ENCODE measurements at regions not wholly inside any gene's neighbourhood (a gene's known extent, or its start where the extent isn't known, plus 50 kb on each side); places are given as distances from the start of the nearest gene placed in this dataset.

DNA sequence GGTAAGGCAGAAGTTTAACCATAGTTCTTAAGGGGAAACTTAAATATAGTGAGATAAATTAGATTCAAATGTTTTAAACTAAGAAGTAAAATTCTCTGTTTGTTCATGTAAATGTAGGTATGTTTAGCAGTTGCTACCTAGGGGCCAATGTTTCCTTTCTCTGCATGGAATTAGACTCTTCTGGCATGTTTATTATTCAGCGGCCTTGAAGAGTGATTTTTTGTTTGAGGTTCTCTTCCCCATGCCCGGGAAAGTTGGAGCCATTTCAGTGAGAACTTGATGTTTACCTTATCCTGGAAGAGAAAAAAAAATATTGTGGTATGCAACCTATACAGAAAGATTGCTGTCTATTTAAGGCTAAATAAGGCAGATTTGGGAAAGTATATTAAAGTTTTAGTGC is 492.9 kb downstream of the KLF5 start:
- DNase-seq (ENCODE audit: low spot score) = no peak
- TF ChIP-seq, protein P1, sequence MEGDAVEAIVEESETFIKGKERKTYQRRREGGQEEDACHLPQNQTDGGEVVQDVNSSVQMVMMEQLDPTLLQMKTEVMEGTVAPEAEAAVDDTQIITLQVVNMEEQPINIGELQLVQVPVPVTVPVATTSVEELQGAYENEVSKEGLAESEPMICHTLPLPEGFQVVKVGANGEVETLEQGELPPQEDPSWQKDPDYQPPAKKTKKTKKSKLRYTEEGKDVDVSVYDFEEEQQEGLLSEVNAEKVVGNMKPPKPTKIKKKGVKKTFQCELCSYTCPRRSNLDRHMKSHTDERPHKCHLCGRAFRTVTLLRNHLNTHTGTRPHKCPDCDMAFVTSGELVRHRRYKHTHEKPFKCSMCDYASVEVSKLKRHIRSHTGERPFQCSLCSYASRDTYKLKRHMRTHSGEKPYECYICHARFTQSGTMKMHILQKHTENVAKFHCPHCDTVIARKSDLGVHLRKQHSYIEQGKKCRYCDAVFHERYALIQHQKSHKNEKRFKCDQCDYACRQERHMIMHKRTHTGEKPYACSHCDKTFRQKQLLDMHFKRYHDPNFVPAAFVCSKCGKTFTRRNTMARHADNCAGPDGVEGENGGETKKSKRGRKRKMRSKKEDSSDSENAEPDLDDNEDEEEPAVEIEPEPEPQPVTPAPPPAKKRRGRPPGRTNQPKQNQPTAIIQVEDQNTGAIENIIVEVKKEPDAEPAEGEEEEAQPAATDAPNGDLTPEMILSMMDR (IDR thresholded peaks at IDR 0.05; ENCODE audit: borderline replicate concordance, control extremely low read depth, extremely low read depth, insufficient read depth, missing control alignments) = no peak
- in situ Hi-C loops (cut with MboI; ENCODE audit: low sequenced_read_pairs, unreplicated experiment) = no loop called here

DNA sequence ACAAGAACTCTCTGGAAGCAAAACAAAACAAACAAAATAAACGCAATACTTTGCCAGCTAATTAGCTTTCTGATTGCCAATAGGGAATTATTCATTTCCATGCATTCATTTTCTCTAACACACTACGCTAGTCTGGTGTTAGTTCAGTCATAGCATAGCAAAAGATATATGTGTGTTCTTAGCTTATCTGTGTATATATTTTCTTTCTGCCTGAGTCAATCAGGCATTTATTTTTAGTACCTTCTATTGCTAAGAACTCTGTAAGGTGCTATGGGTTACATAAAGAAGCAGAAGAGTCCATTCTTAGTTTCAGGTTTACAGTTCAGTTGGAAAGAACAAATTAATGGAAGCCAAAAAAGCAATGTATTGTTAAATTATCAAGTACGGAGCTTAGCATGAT is 490.9 kb downstream of the KLF5 start:
- no peak for DNase-seq (ENCODE audit: low spot score)
- in situ Hi-C loops (cut with MboI; ENCODE audit: low sequenced_read_pairs, unreplicated experiment) = no loop called here
- TF ChIP-seq, protein P1 (IDR thresholded peaks at IDR 0.05; ENCODE audit: borderline replicate concordance, control extremely low read depth, extremely low read depth, insufficient read depth, missing control alignments) = no peak

DNA sequence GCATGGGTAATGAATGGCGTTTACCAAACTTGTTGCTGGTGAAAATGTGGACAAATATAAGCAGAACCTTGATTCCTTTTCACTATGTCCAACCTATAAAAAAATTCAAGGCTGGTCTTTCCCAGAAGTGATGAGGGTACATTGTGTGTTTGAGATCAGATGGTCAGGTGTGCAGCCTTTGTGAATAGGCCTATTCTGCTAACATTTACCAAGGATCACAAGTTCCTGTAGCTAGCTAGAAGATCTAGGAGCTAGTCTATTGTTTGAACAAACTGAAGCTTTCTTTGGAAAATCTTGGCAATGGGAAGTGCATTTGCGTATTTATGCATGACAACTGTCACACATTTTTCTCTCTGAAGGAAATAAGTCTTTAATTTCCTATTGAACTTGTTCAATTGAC is 489.6 kb downstream of the KLF5 start:
- DNase-seq (ENCODE audit: low spot score) = no peak
- in situ Hi-C loops (cut with MboI; ENCODE audit: low sequenced_read_pairs, unreplicated experiment) = no loop called here
- TF ChIP-seq, protein P1 (IDR thresholded peaks at IDR 0.05; ENCODE audit: borderline replicate concordance, control extremely low read depth, extremely low read depth, insufficient read depth, missing control alignments) = no peak

DNA sequence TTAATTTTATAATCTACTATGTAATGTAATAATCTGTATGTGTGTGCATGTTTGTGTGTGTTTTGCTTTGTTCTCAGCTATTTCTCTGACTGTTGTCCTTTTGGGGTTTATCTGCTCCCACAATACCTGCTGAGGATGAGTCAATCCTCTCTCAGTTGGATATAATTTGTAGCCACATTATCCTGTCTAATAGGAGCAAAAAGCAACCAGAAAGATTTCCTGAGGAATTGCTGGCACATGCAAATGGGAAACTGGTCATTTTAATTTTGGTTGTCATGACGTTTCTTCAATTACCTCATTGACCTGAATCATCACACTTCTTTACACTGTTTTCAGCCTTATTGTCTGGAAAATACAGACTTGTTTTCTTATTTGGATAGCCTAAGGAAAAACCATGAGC is 488.4 kb downstream of the KLF5 start:
- in situ Hi-C loops (cut with MboI; ENCODE audit: low sequenced_read_pairs, unreplicated experiment) = no loop called here
- no peak for DNase-seq (ENCODE audit: low spot score)
- TF ChIP-seq, protein P1 (IDR thresholded peaks at IDR 0.05; ENCODE audit: borderline replicate concordance, control extremely low read depth, extremely low read depth, insufficient read depth, missing control alignments) = no peak

DNA sequence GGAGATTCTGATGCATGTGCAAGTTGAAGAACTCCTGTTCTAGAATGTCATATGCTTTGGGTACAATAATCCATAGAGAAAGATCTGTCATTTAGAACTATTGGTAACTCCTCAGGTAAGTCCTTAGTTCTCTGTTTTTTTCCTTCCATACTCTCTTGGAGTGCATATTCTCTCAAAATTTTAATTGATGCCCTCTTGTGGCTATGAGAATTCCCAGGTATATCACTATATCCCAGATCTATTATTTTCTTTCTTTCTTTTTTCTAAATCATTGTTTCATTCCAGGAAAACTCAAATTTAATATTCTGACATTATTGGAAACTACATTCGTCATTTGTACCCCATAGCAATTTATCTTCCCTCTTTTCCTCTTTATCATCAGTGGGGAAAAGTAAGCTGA is 485.4 kb downstream of the KLF5 start:
- no peak for DNase-seq (ENCODE audit: low spot score)
- in situ Hi-C loops (cut with MboI; ENCODE audit: low sequenced_read_pairs, unreplicated experiment) = no loop called here
- TF ChIP-seq, protein P1 (IDR thresholded peaks at IDR 0.05; ENCODE audit: borderline replicate concordance, control extremely low read depth, extremely low read depth, insufficient read depth, missing control alignments) = no peak

DNA sequence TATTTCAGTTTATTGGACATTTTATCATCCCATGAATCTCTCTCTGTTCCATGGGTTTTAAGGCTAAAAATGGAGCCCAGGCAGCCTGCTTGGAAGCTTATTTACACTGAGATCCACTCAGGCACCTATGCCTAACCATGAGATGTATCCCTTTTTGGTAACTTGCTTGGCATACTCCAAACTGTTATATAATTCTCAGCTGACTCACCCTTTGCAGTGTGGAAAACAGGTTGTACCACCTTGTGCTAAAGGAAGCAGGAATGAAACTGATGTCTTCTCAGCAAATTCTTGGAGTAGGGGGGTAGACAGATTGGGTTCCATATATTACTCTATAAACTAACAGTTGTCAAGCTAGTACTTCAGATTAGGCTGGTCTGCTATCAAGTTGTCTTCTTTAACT is 483.6 kb downstream of the KLF5 start:
- TF ChIP-seq, protein P1 (IDR thresholded peaks at IDR 0.05; ENCODE audit: borderline replicate concordance, control extremely low read depth, extremely low read depth, insufficient read depth, missing control alignments) = no peak

DNA sequence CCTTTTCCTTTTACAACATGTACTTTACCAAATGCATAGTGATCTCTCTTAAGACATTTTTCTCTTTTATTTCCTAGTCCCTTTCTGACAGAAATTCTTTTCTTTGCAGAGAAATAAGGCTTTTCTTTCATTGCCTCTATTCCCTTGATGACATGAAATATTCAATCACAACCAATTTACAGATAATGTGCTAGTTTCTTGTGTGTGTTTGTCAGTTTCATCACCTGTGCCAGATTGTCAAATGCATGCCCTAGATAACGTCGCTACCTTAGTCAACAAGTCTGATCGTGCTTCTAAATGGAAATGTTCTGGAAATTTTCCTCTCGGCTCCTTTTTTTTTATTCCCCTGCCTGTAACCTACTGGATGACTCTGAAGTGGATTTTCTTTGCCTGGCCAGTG is 478.1 kb downstream of the KLF5 start:
- TF ChIP-seq, protein P1 (IDR thresholded peaks at IDR 0.05; ENCODE audit: borderline replicate concordance, control extremely low read depth, extremely low read depth, insufficient read depth, missing control alignments) = no peak
- in situ Hi-C loops (cut with MboI; ENCODE audit: low sequenced_read_pairs, unreplicated experiment) = no loop called here
- DNase-seq (ENCODE audit: low spot score) = no peak

More for the DNA sequence above, 483.6 kb downstream of the KLF5 start:
- in situ Hi-C loops (cut with MboI; ENCODE audit: low sequenced_read_pairs, unreplicated experiment) = no loop called here
- DNase-seq (ENCODE audit: low spot score) = no peak
